K562 (cell line): ENCODE measurements at regions not wholly inside any gene's neighbourhood (a gene's known extent, or its start where the extent isn't known, plus 50 kb on each side); places are given as distances from the start of the nearest gene placed in this dataset.

Experiments used
- ESRRA ChIP-seq: fragments of 450-650 bp; IDR thresholded peaks from 2 replicates; pipeline ENCODE4 v1.6.1; 2014; ENCODE audit warnings: low read depth, mild to moderate bottlenecking, moderate library complexity, borderline replicate concordance
- RREB1 ChIP-seq: fragments of 250-450 bp; sonication (Bioruptor Pico); IDR thresholded peaks from 2 replicates; pipeline ENCODE4 v1.4.0; 2020
- ZNF318 ChIP-seq, 2 experiments: fragments of 450-650 bp; IDR thresholded peaks; 2 replicates each; pipeline ENCODE4 v1.6.1; 2016; ENCODE audit warnings: mild to moderate bottlenecking in 2 of 2, borderline replicate concordance in 1 of 2, low read depth in 1 of 2, moderate library complexity in 1 of 2

GRCh38 chr14:94975366-94975765 lies 182.0 kb downstream of the DICER1 start (continued):
- no peak for TF ChIP-seq ZNF318 (IDR thresholded peaks at IDR 0.05; ENCODE audit: borderline replicate concordance in 1 of 2, low read depth in 1 of 2)
- TF ChIP-seq RREB1 (CRISPR knock-in tag) = no peak
- no peak for TF ChIP-seq ESRRA
